GM20000 (cell line): ENCODE measurements at regions not wholly inside any gene's neighbourhood (a gene's known extent, or its start where the extent isn't known, plus 50 kb on each side); places are given as distances from the start of the nearest gene placed in this dataset.

ENCODE experiments used
- DNase-seq: peaks from one replicate; pipeline ENCODE4 v3.0.0; 2012; ENCODE audit warnings: low spot score
- CTCF ChIP-seq: IDR thresholded peaks from 2 replicates; pipeline ENCODE4 v1.5.1; 2012; ENCODE audit warnings: mild to moderate bottlenecking, control low read depth; ENCODE audit errors: extremely low read depth, missing control alignments

- no peak for TF ChIP-seq CTCF
- no peak for DNase-seq
These were observed 517.4 kb upstream of the ZMIZ1 start for GRCh38 chr10:78551184-78552005.

GRCh38 chr10:78552261-78552811, 516.4 kb upstream of the ZMIZ1 start:
- no peak for TF ChIP-seq CTCF

GRCh38 chr10:78553792-78554191, 515.0 kb upstream of the ZMIZ1 start:
- no peak for TF ChIP-seq CTCF
- no peak for DNase-seq

More at GRCh38 chr10:78552261-78552811, 516.4 kb upstream of the ZMIZ1 start:
- no peak for DNase-seq

GRCh38 chr10:78555128-78555527, 513.6 kb upstream of the ZMIZ1 start:
- TF ChIP-seq CTCF = no peak
- DNase-seq = no peak

GRCh38 chr10:78556705-78557432, 511.9 kb upstream of the ZMIZ1 start:
- TF ChIP-seq CTCF = no peak
- DNase-seq = no peak

- no peak for TF ChIP-seq CTCF
These were observed 511.3 kb upstream of the ZMIZ1 start for GRCh38 chr10:78557433-78557925.

More at GRCh38 chr10:78557433-78557925, 511.3 kb upstream of the ZMIZ1 start:
- DNase-seq = no peak
